ENCODE measurements at regions not wholly inside any gene's neighbourhood (a gene's known extent, or its start where the extent isn't known, plus 50 kb on each side); places are given as distances from the start of the nearest gene placed in this dataset.

DNA sequence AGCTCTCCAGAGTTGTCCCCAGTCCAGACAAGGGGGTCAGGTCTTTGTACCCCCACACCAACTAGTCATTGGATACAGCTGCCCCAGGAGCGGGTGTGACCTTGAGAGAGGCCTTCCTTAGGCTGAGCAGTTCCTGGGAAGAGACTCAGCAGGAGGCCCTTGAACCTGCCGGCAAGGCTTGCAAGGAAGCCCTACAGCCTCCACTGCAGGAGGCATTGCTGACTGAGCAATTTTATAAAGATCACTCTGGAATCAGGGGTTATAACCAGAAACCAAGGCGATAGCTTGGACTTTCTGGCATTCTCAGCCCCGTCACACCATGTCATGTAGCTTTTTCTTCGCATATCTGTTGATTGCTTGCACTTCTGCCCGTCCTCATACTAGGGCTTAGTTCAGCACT, 291.3 kb upstream of the CRY1 start:
- TF ChIP-seq, protein P1, sequence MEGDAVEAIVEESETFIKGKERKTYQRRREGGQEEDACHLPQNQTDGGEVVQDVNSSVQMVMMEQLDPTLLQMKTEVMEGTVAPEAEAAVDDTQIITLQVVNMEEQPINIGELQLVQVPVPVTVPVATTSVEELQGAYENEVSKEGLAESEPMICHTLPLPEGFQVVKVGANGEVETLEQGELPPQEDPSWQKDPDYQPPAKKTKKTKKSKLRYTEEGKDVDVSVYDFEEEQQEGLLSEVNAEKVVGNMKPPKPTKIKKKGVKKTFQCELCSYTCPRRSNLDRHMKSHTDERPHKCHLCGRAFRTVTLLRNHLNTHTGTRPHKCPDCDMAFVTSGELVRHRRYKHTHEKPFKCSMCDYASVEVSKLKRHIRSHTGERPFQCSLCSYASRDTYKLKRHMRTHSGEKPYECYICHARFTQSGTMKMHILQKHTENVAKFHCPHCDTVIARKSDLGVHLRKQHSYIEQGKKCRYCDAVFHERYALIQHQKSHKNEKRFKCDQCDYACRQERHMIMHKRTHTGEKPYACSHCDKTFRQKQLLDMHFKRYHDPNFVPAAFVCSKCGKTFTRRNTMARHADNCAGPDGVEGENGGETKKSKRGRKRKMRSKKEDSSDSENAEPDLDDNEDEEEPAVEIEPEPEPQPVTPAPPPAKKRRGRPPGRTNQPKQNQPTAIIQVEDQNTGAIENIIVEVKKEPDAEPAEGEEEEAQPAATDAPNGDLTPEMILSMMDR (IDR thresholded peaks at IDR 0.05; ENCODE audit: poor library complexity): no peak
- no peak for TF ChIP-seq EZH2 (IDR thresholded peaks at IDR 0.05; ENCODE audit: borderline replicate concordance)
